Ureter (tissue), 1 donor: ENCODE measurements at regions not wholly inside any gene's neighbourhood (a gene's known extent, or its start where the extent isn't known, plus 50 kb on each side); places are given as distances from the start of the nearest gene placed in this dataset.

Experiments used
- DNase-seq: peaks from one replicate; pipeline ENCODE4 v3.0.0-alpha.2; 2020; ENCODE audit warnings: low spot score
- donor health status: DM: yes; HTN: yes; CAD: no.

GRCh38 chr4:138320030-138320429 is 77.9 kb upstream of the SLC7A11 start:
- DNase-seq = no peak

GRCh38 chr4:138317175-138317748 is 75.1 kb upstream of the SLC7A11 start:
- DNase-seq = no peak

GRCh38 chr4:138312536-138312911 is 70.4 kb upstream of the SLC7A11 start:
- DNase-seq = no peak

- no peak for DNase-seq
These were observed 69.8 kb upstream of the SLC7A11 start for GRCh38 chr4:138311771-138312535.

GRCh38 chr4:138310991-138311390 is 68.8 kb upstream of the SLC7A11 start:
- DNase-seq = no peak

- no peak for DNase-seq
These were observed 68.3 kb upstream of the SLC7A11 start for GRCh38 chr4:138310498-138310897.

GRCh38 chr4:138308356-138308755 is 66.2 kb upstream of the SLC7A11 start:
- no peak for DNase-seq

GRCh38 chr4:138307319-138307718 is 65.2 kb upstream of the SLC7A11 start:
- DNase-seq = no peak

GRCh38 chr4:138305050-138305449 is 62.9 kb upstream of the SLC7A11 start:
- DNase-seq = no peak

- DNase-seq = no peak
These were observed 59.4 kb upstream of the SLC7A11 start for GRCh38 chr4:138301536-138301935.

- DNase-seq = no peak
These were observed 58.5 kb upstream of the SLC7A11 start for GRCh38 chr4:138300616-138301015.

GRCh38 chr4:138299881-138300280 is 57.7 kb upstream of the SLC7A11 start:
- no peak for DNase-seq

GRCh38 chr4:138298866-138299265 is 56.7 kb upstream of the SLC7A11 start:
- no peak for DNase-seq

GRCh38 chr4:138298431-138298830 is 56.3 kb upstream of the SLC7A11 start:
- no peak for DNase-seq

GRCh38 chr4:138297743-138298405 is 55.7 kb upstream of the SLC7A11 start:
- no peak for DNase-seq

- DNase-seq = no peak
These were observed 50.2 kb upstream of the SLC7A11 start for GRCh38 chr4:138292321-138292720.
